ENCODE measurements at regions not wholly inside any gene's neighbourhood (a gene's known extent, or its start where the extent isn't known, plus 50 kb on each side); places are given as distances from the start of the nearest gene placed in this dataset.

GRCh38 chr9:74147906-74148305 lies 349.2 kb upstream of the RORB start (continued):
- TF ChIP-seq ZNF462 (CRISPR knock-in tag; IDR thresholded peaks at IDR 0.05) = no peak
- TF ChIP-seq STAT1 (IDR thresholded peaks at IDR 0.05; ENCODE audit: unreplicated experiment) = no peak
- no peak for TF ChIP-seq ETS1 (IDR thresholded peaks at IDR 0.05)
- no peak for TF ChIP-seq ZNF114 (CRISPR knock-in tag; IDR thresholded peaks at IDR 0.05)
- TF ChIP-seq REST (IDR thresholded peaks at IDR 0.05; ENCODE audit: unreplicated experiment) = no peak
